Ureter (tissue), 1 donor: ENCODE measurements at regions not wholly inside any gene's neighbourhood (a gene's known extent, or its start where the extent isn't known, plus 50 kb on each side); places are given as distances from the start of the nearest gene placed in this dataset.
"Not testable (repeated sequence)": the region's sequence is repeated elsewhere in the genome, so short reads cannot be mapped to it uniquely, and the experiment has no call there.

Experiments
- DNase-seq: peaks from one replicate; pipeline ENCODE4 v3.0.0-alpha.2; 2020; ENCODE audit warnings: low spot score
- donor health status: DM: yes; HTN: yes; CAD: no.

GRCh38 chr3:17836919-17837318 lies 94.5 kb upstream of the TBC1D5 start:
- DNase-seq, result no peak

- no peak for DNase-seq
Observed at GRCh38 chr3:17836092-17836491, 93.7 kb upstream of the TBC1D5 start.

GRCh38 chr3:17833786-17834559 lies 91.5 kb upstream of the TBC1D5 start:
- DNase-seq, result no peak

GRCh38 chr3:17832016-17832415 lies 89.6 kb upstream of the TBC1D5 start:
- DNase-seq, result no peak

GRCh38 chr3:17831366-17831765 lies 88.9 kb upstream of the TBC1D5 start:
- no peak for DNase-seq

GRCh38 chr3:17830788-17831187 lies 88.4 kb upstream of the TBC1D5 start:
- no peak for DNase-seq

GRCh38 chr3:17828388-17828787 lies 86.0 kb upstream of the TBC1D5 start:
- DNase-seq, result no peak

GRCh38 chr3:17825298-17825697 lies 82.9 kb upstream of the TBC1D5 start:
- DNase-seq, result no peak

- no peak for DNase-seq
Observed at GRCh38 chr3:17823816-17824215, 81.4 kb upstream of the TBC1D5 start.

- no peak for DNase-seq
Observed at GRCh38 chr3:17823036-17823435, 80.6 kb upstream of the TBC1D5 start.

GRCh38 chr3:17820704-17821103 lies 78.3 kb upstream of the TBC1D5 start:
- no peak for DNase-seq

GRCh38 chr3:17820275-17820674 lies 77.8 kb upstream of the TBC1D5 start:
- no peak for DNase-seq

GRCh38 chr3:17817973-17818372 lies 75.5 kb upstream of the TBC1D5 start:
- not testable (repeated sequence) for DNase-seq

GRCh38 chr3:17817545-17817944 lies 75.1 kb upstream of the TBC1D5 start:
- DNase-seq, result no peak

- DNase-seq, result not testable (repeated sequence)
Observed at GRCh38 chr3:17816839-17817238, 74.4 kb upstream of the TBC1D5 start.

GRCh38 chr3:17812328-17812727 lies 69.9 kb upstream of the TBC1D5 start:
- not testable (repeated sequence) for DNase-seq

GRCh38 chr3:17811646-17812045 lies 69.2 kb upstream of the TBC1D5 start:
- no peak for DNase-seq

- no peak for DNase-seq
Observed at GRCh38 chr3:17810759-17811158, 68.3 kb upstream of the TBC1D5 start.

- no peak for DNase-seq
Observed at GRCh38 chr3:17808994-17809393, 66.6 kb upstream of the TBC1D5 start.

GRCh38 chr3:17806876-17807275 lies 64.4 kb upstream of the TBC1D5 start:
- DNase-seq, result no peak

GRCh38 chr3:17806201-17806600 lies 63.8 kb upstream of the TBC1D5 start:
- DNase-seq, result no peak

GRCh38 chr3:17805461-17805940 lies 63.1 kb upstream of the TBC1D5 start:
- no peak for DNase-seq

GRCh38 chr3:17802950-17803349 lies 60.5 kb upstream of the TBC1D5 start:
- no peak for DNase-seq

GRCh38 chr3:17801131-17801530 lies 58.7 kb upstream of the TBC1D5 start:
- DNase-seq, result no peak
